ENCODE measurements at regions not wholly inside any gene's neighbourhood (a gene's known extent, or its start where the extent isn't known, plus 50 kb on each side); places are given as distances from the start of the nearest gene placed in this dataset.

- no peak for DNase-seq
These were observed 405.6 kb upstream of the MEX3C start for GRCh38 chr18:51603111-51603510.

- DNase-seq = no peak
These were observed 406.1 kb upstream of the MEX3C start for GRCh38 chr18:51603551-51603950.

- no peak for DNase-seq
These were observed 413.0 kb upstream of the MEX3C start for GRCh38 chr18:51610481-51610880.

GRCh38 chr18:51611326-51611725 lies 413.8 kb upstream of the MEX3C start:
- no peak for DNase-seq

- no peak for DNase-seq
These were observed 416.6 kb upstream of the MEX3C start for GRCh38 chr18:51614033-51614432.

- DNase-seq = no peak
These were observed 417.6 kb upstream of the MEX3C start for GRCh38 chr18:51614967-51615571.

GRCh38 chr18:51617167-51617566 lies 419.7 kb upstream of the MEX3C start:
- no peak for DNase-seq

GRCh38 chr18:51617572-51618260 lies 420.2 kb upstream of the MEX3C start:
- DNase-seq = no peak

GRCh38 chr18:51619283-51619682 lies 421.8 kb upstream of the MEX3C start:
- no peak for DNase-seq

- DNase-seq = no peak
These were observed 423.8 kb upstream of the MEX3C start for GRCh38 chr18:51621113-51621863.

- no peak for DNase-seq
These were observed 424.3 kb upstream of the MEX3C start for GRCh38 chr18:51621864-51622160.

- DNase-seq = no peak
These were observed 425.2 kb upstream of the MEX3C start for GRCh38 chr18:51622702-51623101.

GRCh38 chr18:51623653-51624052 lies 426.2 kb upstream of the MEX3C start:
- no peak for DNase-seq

GRCh38 chr18:51630706-51631105 lies 433.2 kb upstream of the MEX3C start:
- DNase-seq = no peak

- no peak for DNase-seq
These were observed 440.4 kb upstream of the MEX3C start for GRCh38 chr18:51637881-51638280.

GRCh38 chr18:51639541-51639940 lies 442.1 kb upstream of the MEX3C start:
- no peak for DNase-seq

- DNase-seq = no peak
These were observed 446.0 kb upstream of the MEX3C start for GRCh38 chr18:51643483-51643882.

- DNase-seq = no peak
These were observed 448.1 kb upstream of the MEX3C start for GRCh38 chr18:51645607-51646006.

- DNase-seq = no peak
These were observed 449.9 kb upstream of the MEX3C start for GRCh38 chr18:51647346-51647745.

GRCh38 chr18:51647942-51648341 lies 450.5 kb upstream of the MEX3C start:
- DNase-seq = no peak

- no peak for DNase-seq
These were observed 452.3 kb upstream of the MEX3C start for GRCh38 chr18:51649796-51650195.

- DNase-seq = no peak
These were observed 454.3 kb upstream of the MEX3C start for GRCh38 chr18:51651761-51652160.

GRCh38 chr18:51653507-51654213 lies 456.2 kb upstream of the MEX3C start:
- DNase-seq = no peak

Data from CD4-positive, alpha-beta T cell treated with Interleukin-4 for 1 hour (primary cell).